GM21529 (cell line): ENCODE measurements at regions not wholly inside any gene's neighbourhood (a gene's known extent, or its start where the extent isn't known, plus 50 kb on each side); places are given as distances from the start of the nearest gene placed in this dataset.
"Not testable (repeated sequence)": the region's sequence is repeated elsewhere in the genome, so short reads cannot be mapped to it uniquely, and the experiment has no call there.

Experiments
- ATAC-seq: cut with Tn5 transposase; IDR thresholded peaks from one replicate; pipeline ENCODE4 v1.9.1; 2021; ENCODE audit not compliant: unreplicated experiment

DNA sequence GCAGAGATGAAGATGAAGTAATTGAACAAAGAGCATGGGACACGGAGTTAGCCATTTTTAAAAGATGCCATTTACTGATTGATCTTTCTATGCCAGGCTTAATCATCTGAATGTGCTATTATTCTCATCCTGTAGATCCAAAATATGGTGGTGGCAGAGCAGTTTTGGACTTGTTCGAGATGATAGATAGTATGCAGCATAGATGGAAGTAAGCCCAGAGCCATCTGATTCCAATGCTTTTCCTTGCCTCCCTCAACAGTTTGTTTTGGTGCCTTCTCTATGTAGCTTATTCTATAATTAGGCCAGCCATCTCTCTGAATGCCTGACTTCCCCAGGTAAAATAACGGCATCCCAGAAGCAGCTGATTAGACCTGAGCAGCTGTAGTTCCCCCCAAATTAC lies 152.6 kb upstream of the CLNK start:
- ATAC-seq = no peak

DNA sequence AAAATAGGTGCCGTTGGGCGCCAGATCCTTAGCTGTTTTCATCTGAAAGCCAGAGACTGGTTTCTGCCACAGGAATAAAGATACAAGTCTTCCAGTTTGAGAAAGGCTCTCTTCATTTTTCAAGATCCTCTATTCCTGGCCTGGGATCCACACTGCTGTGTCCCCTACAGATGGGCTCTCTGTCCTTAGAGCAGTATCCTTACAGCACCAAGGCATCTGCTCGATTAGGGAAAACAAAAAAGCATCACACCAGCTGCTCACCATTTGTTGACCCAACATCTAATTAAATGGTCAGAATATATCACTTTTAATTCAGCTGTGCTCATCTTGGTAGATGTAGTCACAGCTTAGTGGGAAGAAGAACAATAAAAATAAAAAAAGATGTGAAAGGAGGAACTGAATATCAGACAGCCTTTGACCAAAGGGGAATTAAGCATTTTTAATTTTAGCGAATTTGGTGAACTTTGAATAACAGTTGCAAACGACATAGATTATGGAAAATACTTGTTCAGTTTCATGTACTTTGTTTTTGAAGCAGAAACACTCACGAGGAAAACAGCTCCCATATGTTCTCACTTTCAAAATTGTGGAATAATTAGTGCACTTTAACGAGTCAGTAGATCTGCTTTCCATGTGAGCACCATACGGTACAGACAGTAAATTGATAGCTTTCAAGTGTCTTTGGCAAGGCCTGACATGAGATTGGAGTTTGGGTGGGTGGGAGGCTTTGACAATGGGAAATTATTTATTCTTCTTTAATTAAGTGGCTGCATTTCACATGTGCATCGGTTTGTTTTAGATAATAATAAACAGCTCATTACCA lies 148.4 kb upstream of the CLNK start:
- ATAC-seq = no peak

DNA sequence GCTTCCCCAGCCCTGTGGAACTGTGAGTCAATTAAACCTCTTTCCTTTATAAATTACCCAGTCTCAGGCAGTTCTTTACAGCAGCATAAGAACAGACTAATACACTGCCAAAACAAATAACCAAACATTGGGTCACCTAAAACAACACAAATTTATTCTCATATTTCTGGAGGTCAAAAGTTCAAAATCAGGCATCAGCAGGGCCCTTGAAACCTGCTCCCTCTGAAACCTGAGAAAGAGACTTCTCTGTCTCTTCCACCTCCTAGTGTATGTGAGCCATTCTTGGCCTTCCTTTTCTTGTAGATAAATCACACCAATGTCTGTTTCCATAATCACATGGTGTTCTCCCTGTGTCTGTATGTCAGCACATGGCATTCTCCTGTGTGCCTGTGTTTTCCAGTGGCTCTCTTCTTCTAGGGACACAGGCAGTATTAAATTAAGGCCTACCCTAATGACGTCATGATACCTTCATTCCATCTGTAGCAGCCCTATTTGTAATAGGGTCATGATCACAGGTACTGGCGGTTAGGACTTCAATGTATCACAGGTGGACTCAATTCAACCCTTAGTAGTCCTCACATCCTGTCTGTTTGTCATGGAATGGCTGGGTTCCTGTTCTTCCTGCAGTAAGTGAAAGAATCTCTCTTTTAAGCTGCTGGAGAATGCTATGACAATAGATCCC lies 147.3 kb upstream of the CLNK start:
- ATAC-seq = no peak

DNA sequence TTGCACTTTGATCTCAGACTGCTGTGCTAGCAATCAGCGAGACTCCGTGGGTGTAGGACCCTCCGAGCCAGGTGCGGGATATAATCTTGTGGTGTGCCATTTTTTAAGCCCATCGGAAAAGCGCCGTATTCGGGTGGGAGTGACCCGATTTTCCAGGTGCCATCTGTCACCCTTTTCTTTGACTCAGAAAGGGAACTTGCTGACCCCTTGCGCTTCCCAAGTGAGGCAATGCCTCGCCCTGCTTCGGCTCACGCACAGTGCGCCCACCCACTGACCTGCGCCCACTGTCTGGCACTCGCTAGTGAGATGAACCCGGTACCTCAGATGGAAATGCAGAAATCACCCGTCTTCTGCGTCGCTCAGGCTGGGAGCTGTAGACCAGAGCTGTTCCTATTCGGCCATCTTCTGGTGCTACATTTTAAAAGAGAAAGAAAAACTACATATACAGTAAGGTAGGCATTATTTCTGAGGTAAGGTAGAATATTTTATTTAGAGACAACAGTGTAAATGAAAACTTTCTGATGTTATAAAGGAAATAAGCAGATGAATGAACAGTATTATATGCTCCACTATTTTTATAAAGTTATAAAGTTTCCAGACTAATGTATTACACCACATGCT lies 144.5 kb upstream of the CLNK start:
- not testable (repeated sequence) for ATAC-seq

DNA sequence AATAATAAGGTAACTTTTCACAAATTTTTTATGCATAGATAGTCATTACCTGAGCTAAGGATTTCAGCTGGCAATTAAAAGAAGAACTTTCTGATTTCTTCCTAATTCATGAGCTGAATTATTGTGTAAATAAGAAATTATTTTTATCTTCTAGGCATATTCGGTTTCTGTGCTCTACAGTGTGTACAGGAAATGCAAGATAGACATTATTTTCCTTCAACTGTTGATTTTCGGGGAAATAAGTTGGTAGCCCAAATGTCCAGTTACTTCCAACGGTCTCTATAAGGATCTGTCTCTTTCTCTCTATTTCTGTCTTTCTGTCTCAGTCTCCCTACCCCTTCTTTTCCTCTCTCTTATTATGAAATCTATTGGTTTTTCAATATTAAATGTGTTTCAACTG lies 137.3 kb upstream of the CLNK start:
- ATAC-seq = no peak

DNA sequence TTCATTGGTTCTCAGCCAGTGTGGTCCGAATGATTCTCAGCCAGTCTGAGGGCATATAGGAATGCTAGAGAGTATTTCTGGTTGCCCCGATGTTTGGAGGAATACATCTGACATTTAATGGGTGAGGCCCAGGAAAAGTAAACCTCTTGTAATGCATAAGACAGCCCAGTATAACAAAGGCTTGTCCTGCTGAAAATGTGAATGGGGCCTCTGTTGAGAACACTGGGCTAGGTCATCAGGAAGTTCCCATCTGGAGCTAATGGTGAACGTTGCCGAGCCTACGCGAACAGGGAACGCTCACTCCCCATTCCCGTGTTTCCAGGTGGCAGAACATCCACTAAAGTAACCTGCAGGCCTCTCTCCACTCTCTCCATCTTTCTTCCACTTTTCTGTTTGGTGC lies 132.0 kb upstream of the CLNK start:
- ATAC-seq = no peak

DNA sequence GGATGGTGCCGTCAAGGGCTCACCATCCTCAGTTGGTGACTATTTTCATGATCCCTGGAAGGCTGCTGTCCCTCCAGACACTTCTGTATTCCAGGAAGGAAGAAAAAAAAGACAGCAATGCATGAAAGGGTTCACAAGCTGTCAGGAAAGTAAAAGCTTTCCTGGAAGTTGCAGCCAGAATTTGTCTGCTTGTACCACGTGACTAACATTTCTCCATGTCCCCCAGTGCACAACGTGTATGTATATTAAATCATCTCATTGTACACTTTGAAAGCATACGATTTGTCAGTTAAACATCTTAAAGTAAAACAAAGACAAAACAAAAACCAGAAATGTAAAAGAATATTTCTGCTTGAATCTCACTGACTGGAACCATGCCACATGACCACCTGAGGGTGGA lies 127.4 kb upstream of the CLNK start:
- ATAC-seq = no peak

DNA sequence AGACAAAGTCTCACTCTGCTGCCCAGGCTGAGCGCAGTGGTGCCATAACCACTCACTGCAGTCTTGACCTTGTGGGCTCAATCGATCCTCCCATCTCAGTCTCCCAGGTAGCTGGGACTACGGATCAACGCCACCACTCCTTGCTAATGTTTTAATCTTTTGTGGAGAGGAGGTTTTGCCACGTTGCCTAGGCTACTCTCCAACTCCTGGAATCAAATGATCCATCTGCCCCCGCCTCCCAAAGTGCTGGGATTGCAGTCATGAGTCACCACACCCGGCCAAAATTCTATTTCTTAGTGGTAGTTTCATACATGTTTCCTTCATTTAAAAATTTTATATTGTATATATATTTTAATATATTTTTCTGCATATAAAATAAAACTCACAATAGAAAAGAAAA lies 125.8 kb upstream of the CLNK start:
- ATAC-seq = no peak

DNA sequence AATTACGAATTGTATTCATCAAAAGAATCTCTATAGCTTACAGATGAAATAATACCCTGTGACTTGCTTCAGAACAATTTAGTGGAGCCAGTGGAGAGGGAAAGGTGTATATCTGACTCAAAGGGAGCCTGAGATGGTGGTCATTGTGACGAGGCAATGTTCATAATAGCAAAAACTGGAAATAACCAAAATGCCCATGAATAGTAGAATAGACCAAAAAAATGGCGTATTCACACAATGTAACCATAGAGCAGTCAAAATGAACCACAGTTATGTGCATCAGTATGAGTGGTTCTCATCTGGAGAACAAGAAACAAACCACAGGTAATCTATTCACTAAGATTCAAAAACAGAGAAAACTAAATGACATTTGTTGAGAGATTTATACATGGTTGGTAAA lies 125.3 kb upstream of the CLNK start:
- no peak for ATAC-seq

DNA sequence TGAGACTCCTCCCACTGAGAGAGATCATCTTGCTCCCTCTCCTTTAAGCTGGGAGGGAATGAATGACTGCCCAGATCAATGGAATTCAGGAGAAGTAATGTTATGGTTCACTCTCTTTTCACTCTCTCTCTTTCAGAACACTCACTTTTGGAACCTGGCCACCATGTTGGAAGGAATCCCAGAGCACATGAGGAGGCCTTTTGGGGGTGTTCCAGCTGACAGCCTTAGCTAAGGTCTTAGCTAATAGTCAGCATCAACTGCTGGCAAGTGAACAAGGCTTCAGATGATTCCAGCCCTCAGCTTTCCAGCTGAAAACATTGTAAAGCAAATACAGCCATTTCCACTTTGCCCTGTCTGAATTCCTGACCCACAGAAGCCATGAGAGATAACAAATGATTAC lies 124.0 kb upstream of the CLNK start:
- no peak for ATAC-seq

DNA sequence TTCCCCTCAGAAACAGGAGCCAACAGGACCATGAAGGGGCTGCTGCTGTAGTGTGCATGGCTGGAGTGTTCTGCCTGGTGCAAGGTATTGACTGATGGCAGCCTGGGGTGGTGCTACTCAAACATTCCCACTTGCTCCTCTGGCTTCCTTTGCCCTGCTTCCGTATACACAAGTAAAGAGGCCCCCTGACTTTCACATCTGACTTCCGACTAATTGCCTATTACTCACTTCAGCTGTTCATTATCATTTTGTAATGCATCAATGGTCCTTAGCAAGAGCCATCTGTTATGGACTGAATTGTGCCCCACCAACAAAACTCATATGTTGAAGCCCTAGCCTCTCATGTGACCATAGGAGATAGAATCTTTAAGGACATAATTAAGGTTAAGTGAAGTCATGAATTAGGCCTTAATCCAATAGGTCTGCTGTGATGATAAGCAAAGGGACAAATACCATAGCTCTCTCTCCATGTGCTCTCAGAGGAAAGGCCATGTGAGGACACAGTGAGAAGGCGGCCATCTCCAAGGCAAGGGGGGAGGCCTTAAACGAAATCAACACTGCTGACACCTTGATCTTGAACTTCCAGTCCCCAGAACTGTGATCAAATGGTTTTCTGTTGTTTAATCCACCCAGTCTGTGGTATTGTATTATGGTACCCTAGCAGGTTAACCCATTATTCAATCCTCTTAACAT lies 122.5 kb upstream of the CLNK start:
- no peak for ATAC-seq

DNA sequence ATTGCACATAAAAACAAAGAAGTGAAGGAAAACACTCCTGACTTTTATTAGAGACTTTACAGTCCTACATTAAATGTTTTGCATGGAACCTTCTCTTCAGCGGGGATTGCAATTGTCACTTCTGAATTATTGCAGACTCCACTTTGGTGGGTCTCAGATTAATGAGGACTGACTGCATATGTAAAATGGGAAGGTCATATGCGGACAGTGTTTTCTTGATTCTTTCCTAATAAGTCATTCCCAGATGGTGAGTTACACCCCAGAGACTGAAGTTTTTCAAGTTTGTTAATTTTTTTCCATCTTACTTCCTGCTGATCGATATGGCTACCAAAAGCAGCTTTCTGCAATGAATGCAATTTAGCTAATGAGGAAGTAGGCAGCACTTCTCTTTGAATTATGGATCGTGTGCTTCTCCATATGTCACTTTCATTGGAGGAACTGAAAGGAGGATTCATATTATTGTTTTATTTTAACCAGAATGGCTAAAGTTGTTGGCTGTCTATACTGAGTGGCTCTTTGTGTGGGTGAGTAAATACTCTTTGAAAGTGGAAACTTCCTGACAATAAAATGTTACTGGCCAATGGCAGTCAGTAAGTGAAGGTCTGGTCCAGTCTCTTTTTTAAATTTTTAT lies 119.3 kb upstream of the CLNK start:
- ATAC-seq = no peak

DNA sequence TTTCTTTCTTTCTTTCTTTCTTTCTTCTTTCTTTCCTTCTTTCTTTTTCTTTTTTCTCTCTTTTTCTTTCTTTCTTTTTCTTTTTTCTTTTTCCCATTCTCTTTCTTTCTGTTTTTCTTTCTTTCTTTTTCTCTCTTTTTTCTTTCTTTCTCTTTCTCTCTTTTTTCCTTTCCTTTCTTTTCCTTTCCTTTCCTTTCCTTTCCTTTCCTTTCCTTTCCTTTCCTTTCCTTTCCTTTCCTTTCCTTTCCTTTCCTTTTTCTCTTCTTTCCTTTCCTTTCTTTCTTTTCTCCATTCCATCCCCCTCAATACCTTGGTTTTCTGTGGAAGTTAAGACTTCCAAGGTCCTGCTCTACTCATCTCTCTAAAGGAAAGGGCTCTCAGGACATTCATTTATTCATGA lies 102.8 kb upstream of the CLNK start:
- ATAC-seq = no peak

DNA sequence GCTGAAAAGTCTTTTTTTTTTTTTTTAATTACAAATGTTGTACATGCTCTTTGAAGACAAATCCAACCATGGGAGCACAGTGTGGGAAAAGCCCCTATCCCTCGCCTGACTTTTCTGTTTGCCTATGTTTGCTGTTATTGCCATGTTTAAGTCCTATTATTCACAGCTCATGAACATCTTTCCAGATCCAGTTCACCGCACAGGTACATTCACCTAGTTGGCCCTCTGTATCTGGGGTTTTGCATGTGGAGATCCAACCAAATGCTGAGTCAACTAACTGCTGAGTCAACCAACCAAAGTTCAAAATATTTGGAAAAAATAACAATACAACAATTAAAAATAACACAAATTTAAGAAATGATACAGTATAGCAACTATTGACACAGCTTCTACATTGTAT lies 100.1 kb upstream of the CLNK start:
- ATAC-seq = no peak

DNA sequence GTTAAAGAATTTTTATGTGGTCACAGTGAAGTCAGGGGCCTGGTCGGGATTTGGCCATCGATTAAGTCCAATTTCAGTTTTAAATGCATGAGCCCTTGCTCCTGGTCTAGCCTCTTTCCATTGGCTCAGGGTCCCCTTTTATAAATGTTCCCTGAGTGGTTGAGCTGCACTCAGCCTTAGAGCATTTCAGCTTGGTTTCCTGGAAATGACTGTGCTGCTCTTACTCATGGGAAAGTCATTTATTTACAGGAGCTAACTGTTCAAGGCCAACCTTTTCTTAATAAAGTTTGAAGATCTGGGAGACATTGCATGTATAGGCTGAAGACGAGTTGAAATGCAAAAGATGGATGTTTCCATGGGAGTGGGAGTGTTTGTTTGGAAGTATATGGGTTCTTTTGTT lies 98.8 kb upstream of the CLNK start:
- ATAC-seq = no peak

DNA sequence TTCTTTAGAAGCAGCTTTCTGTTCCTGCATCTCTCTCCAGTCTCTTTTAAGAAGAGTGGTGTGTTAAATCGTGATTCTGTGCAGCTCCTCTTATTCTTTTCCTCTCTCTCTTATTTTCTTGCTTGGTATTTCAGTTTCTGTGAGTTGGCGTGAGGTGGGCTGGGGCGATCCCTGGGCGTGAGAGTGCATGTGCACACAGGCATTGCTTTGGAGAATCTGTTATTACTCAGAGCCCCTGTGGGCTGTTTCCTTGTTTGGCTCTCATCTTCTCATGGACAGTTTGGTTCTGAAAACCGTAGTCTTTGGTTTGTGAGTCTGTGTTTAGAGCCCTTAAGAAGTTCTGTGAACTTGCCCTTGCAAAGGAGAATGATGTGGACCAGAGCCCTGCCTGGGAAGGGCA lies 97.2 kb upstream of the CLNK start:
- peak; percentile 82 for ATAC-seq

DNA sequence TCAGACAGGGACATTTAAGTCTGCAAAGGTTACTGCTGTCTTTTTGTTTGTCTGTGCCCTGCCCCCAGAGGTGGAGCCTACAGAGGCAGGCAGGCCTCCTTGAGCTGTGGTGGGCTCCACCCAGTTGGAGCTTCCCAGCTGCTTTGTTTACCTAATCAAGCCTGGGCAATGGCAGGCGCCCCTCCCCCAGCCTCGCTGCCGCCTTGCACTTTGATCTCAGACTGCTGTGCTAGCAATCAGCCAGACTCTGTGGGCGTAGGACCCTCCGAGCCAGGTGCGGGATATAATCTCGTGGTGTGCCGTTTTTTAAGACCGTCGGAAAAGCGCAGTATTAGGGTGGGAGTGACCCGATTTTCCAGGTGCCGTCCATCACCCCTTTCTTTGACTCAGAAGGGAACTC lies 96.2 kb upstream of the CLNK start:
- ATAC-seq = not testable (repeated sequence)

DNA sequence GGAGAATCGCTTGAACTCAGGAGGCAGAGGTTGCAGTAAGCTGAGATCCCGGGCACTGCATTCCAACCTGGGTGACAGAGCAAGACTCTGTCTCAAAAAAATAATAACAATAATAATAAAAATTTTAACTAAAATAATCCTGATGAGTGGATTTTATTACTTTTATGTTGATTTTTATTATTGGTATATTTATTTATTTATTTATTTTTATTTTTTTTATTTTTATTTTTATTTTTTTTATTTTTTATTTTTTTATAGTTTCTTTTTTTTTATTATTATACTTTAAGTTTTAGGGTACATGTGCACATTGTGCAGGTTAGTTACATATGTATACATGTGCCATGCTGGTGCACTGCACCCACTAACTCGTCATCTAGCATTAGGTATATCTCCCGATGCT lies 90.6 kb upstream of the CLNK start:
- ATAC-seq = not testable (repeated sequence)

DNA sequence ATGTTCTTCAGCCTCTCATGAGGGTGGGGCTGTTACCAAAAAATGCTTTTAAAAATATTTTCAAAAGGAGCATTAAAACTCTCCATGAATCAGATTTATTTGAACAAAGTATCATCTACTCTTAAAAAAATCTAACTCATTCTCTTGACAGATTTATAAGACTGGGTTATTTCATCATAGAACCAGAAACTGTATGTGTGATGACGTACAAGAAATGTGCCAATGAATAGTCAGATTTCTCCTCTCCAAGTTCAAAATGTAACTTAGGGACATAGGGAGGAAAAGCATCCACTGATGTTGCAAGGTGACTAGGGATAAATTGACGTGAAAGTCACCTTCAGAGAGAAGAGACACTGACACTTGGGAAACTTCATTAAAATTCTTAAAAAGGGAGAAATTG lies 89.1 kb upstream of the CLNK start:
- no peak for ATAC-seq

DNA sequence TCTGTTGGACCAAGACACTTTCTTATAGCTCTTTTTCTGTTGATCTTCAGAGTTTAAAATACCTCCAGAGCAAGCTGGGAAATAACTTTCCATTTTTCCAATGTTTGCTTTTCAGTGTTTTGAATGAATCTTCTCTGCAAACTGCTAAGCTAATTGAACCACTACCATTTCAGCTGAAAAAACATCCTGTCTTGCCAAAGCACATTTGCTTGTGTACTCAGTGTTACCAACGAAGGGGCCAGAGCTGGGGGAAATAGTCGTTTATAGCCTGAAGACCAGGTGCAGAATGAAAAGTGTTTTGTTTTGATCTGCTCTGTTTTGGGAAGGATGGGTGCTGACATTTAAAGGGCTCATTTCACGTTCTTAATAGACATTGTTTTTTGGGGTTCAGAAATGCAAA lies 88.4 kb upstream of the CLNK start:
- no peak for ATAC-seq

DNA sequence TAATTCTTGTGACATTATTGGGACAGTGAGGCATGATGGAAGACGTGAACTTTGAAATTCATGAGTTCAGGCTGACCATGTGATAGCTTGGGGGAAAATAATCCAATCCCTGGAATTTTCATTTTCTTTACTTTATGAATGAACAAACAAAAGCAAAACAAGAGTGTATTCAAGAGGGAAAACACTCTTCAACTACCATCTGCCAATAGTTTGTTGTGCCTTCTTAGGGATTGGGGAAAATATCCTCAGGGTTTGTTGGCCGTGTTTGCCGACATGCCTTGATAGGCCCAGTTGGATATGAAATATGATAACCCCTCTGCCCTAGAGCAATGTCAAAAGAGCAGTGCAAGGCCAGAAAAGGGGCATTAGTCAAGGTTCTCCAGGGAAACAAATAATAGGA lies 80.8 kb upstream of the CLNK start:
- ATAC-seq = no peak
